ENCODE measurements at regions not wholly inside any gene's neighbourhood (a gene's known extent, or its start where the extent isn't known, plus 50 kb on each side); places are given as distances from the start of the nearest gene placed in this dataset.
A peak's percentile ranks its signal among the peaks of the same experiment; 100 is the strongest.

GRCh38 chr15:31867536-31868442, 162.5 kb upstream of the CHRNA7 start:
- no peak overlapping the region for H3K4me2 ChIP-seq (ENCODE audit: low read depth, low read length)
- H3K36me3 ChIP-seq (replicated peaks in 1 of 2; ENCODE audit: control insufficient read depth in 1 of 2, insufficient read depth in 2 of 2, low read length in 2 of 2), result no peaks in the 10 kb centered on the region
- H3K4me3 ChIP-seq (replicated peaks in 1 of 3; ENCODE audit: insufficient read depth in 1 of 3, low read depth in 2 of 3, low read length in 3 of 3), result no peak overlapping the region
- H3K9me3 ChIP-seq (ENCODE audit: low read length), result no peaks in the 10 kb centered on the region
- DNase-seq (ENCODE audit: low spot score), result peak; percentile 20
- H2AFZ ChIP-seq (ENCODE audit: low read length), result no peak overlapping the region
- in situ Hi-C loops (cut with HindIII; ENCODE audit: extremely low pct_ligation_motif_present, low pct_unique_long_range_greater_than_20kb) (loop anchor here (10.0 kb wide), 1 partner anchor 63 kb away; no protein-coding TSS in a partner anchor), intact Hi-C loops (cut with micrococcal nuclease; ENCODE audit: unreplicated experiment) (loop anchor here (2.0 kb wide), 1 partner anchor 219 kb away; no protein-coding TSS in a partner anchor)
- no peaks in the 10 kb centered on the region; the same call in 1 of the 2 replicates for H3K4me1 ChIP-seq (ENCODE audit: insufficient read depth, low read length)
- ChIA-PET POLR2A (no interaction called here), CTCF (ENCODE audit: low intra/inter-chr PET ratio, low total read pairs) (no interaction called here)
- FAIRE-seq, result peak; percentile 12
- H4K20me1 ChIP-seq (ENCODE audit: insufficient read depth, low read length), result no peaks in the 10 kb centered on the region
- peak; percentile 24; the same call in 1 of the 2 replicates for TF ChIP-seq SMC3 (IDR thresholded peaks at IDR 0.05; ENCODE audit: low read length)
- TF ChIP-seq STAG1 (CRISPR knock-in tag; IDR thresholded peaks at IDR 0.05), result peak; percentile 62
- TF ChIP-seq CTCF (CRISPR knock-in tag; IDR thresholded peaks at IDR 0.05), result peak; percentile 76
- no peak for TF ChIP-seq LCORL (IDR thresholded peaks at IDR 0.05)
- TF ChIP-seq LCORL (CRISPR knock-in tag; IDR thresholded peaks at IDR 0.05), result no peak
- H3K9ac ChIP-seq (ENCODE audit: insufficient read depth, low read depth, low read length), result no peak overlapping the region
- WGBS (ENCODE audit: low lambda C conversion rate), result 13% methylated on average over 21 of the region's 24 CpGs
- no peak overlapping the region for H3K27ac ChIP-seq (ENCODE audit: extremely low read length, insufficient read depth, low read length)
- BruUV-seq (replicated peaks), result no TSS peak
- peak; percentile 72 for ATAC-seq
- no peaks in the 10 kb centered on the region for H3K79me2 ChIP-seq (ENCODE audit: insufficient read depth, low read length)
- H3K27me3 ChIP-seq (ENCODE audit: control insufficient read depth in 1 of 2, insufficient read depth in 2 of 2, low read length in 2 of 2), result peaks cover 1 to 16% of the 10 kb centered on the region in 2 experiments; a peak in 4 of 5 replicates

All from HepG2 (cell line).